Trophoblast cell (in vitro differentiated cells and primary cell): ENCODE measurements at regions not wholly inside any gene's neighbourhood (a gene's known extent, or its start where the extent isn't known, plus 50 kb on each side); places are given as distances from the start of the nearest gene placed in this dataset.

Experiments used
- DNase-seq, 2 donors: peaks; one replicate each; pipeline ENCODE4 v3.0.0-alpha.2; 2016
- H2AFZ ChIP-seq: 2 replicates; pipeline ENCODE4 v1.6.1; 2013; ENCODE audit warnings: low read length, moderate library complexity, mild to moderate bottlenecking; ENCODE audit not compliant: insufficient read depth, poor library complexity
- H2AK5ac ChIP-seq: 2 replicates; pipeline ENCODE4 v1.6.1; 2013; ENCODE audit warnings: mild to moderate bottlenecking, low read length
- H2BK120ac ChIP-seq: 2 replicates; pipeline ENCODE4 v1.6.1; 2013; ENCODE audit warnings: low read length, mild to moderate bottlenecking, moderate library complexity; ENCODE audit not compliant: insufficient read depth, poor library complexity
- H2BK12ac ChIP-seq: 2 replicates; pipeline ENCODE4 v1.6.1; 2013; ENCODE audit warnings: mild to moderate bottlenecking, low read length, moderate library complexity
- H2BK5ac ChIP-seq: 2 replicates; pipeline ENCODE4 v1.6.1; 2013; ENCODE audit warnings: low read length, low read depth, moderate library complexity, mild to moderate bottlenecking; ENCODE audit not compliant: poor library complexity
- H3K14ac ChIP-seq: 2 replicates; pipeline ENCODE4 v1.6.1; 2013; ENCODE audit warnings: mild to moderate bottlenecking, low read length
- H3K18ac ChIP-seq: 2 replicates; pipeline ENCODE4 v1.6.1; 2013; ENCODE audit warnings: mild to moderate bottlenecking, low read length
- H3K23ac ChIP-seq: 2 replicates; pipeline ENCODE4 v1.6.1; 2013; ENCODE audit warnings: low read length
- H3K27ac ChIP-seq: 2 replicates; pipeline ENCODE4 v1.5.1; 2013; ENCODE audit warnings: low read depth, mild to moderate bottlenecking, inconsistent platforms, low read length, moderate library complexity
- H3K27me3 ChIP-seq: 2 replicates; pipeline ENCODE4 v1.6.1; 2013; ENCODE audit warnings: inconsistent platforms, mild to moderate bottlenecking, low read length, moderate library complexity; ENCODE audit not compliant: insufficient read depth
- H3K36me3 ChIP-seq, 2 experiments: 1 replicate in 1 of 2; 2 replicates in 1 of 2; pipeline ENCODE4 v1.6.1; 2013; ENCODE audit warnings: low read length in 2 of 2, mild to moderate bottlenecking in 2 of 2, moderate library complexity in 1 of 2; ENCODE audit not compliant: insufficient read depth in 2 of 2, control insufficient read depth in 1 of 2
- H3K4ac ChIP-seq: 2 replicates; pipeline ENCODE4 v1.6.1; 2013; ENCODE audit warnings: low read depth, mild to moderate bottlenecking, low read length, moderate library complexity
- H3K4me1 ChIP-seq, 2 experiments: 1 replicate in 1 of 2; 2 replicates in 1 of 2; pipeline ENCODE4 v1.6.1; 2013; ENCODE audit warnings: low read length in 2 of 2, mild to moderate bottlenecking in 2 of 2, moderate library complexity in 1 of 2; ENCODE audit not compliant: insufficient read depth in 2 of 2, control insufficient read depth in 1 of 2
- H3K4me2 ChIP-seq: 2 replicates; pipeline ENCODE4 v1.6.1; 2013; ENCODE audit warnings: inconsistent platforms, mild to moderate bottlenecking, low read length, moderate library complexity
- H3K4me3 ChIP-seq: 2 replicates; pipeline ENCODE4 v1.5.1; 2013; ENCODE audit warnings: mild to moderate bottlenecking, low read depth, low read length, inconsistent platforms
- H3K79me1 ChIP-seq: one replicate; pipeline ENCODE4 v1.6.1; 2013; ENCODE audit warnings: low read length
- H3K79me2 ChIP-seq: 2 replicates; pipeline ENCODE4 v1.6.1; 2013; ENCODE audit warnings: low read length, mild to moderate bottlenecking; ENCODE audit not compliant: control insufficient read depth, insufficient read depth, poor library complexity
- H3K9ac ChIP-seq: 2 replicates; pipeline ENCODE4 v1.6.1; 2013; ENCODE audit warnings: mild to moderate bottlenecking, low read length
- H3K9me3 ChIP-seq: 2 replicates; pipeline ENCODE4 v1.6.1; 2013; ENCODE audit warnings: low read depth, mild to moderate bottlenecking, control low read depth, inconsistent platforms, low read length; ENCODE audit not compliant: insufficient read depth
- H4K12ac ChIP-seq: 2 replicates; pipeline ENCODE4 v1.6.1; 2013; ENCODE audit warnings: low read depth, mild to moderate bottlenecking, low read length, moderate library complexity
- H4K8ac ChIP-seq: 2 replicates; pipeline ENCODE4 v1.6.1; 2013; ENCODE audit warnings: low read depth, mild to moderate bottlenecking, low read length, moderate library complexity
- H4K91ac ChIP-seq: one replicate; pipeline ENCODE4 v1.6.1; 2013; ENCODE audit warnings: low read depth, mild to moderate bottlenecking, low read length, moderate library complexity
- WGBS: extraction: QIAGEN DNeasy Blood & Tissue Kit; methylation state at CpG from one replicate; pipeline ENCODE4 v1.1.7; 2013; ENCODE audit warnings: missing lambda C conversion rate; ENCODE audit not compliant: insufficient read length, insufficient coverage; ENCODE audit errors: extremely low coverage; 5-methylcytosine and 5-hydroxymethylcytosine counted together

GRCh38 chr1:60329651-60330050 is 256.1 kb upstream of the C1orf87 start:
- Histone ChIP-seq H3K36me3 (no peaks in the 10 kb centered on the region), H3K27me3 (no peaks in the 10 kb centered on the region), H3K9ac (no peak overlapping the region), H3K79me1 (no peaks in the 10 kb centered on the region), H2BK12ac (no peak overlapping the region), H2BK120ac (no peak overlapping the region), H3K4me1 (no peaks in the 10 kb centered on the region), H2AFZ (no peak overlapping the region), H3K79me2 (no peaks in the 10 kb centered on the region), H3K4me2 (no peak overlapping the region), H3K4me3 (no peak overlapping the region), H3K14ac (no peak overlapping the region), H3K23ac (no peak overlapping the region), H3K18ac (no peak overlapping the region), H3K4ac (no peak overlapping the region), H4K91ac (no peak overlapping the region), H2AK5ac (no peak overlapping the region), H2BK5ac (no peak overlapping the region), H3K9me3 (peaks cover 2% of the 10 kb centered on the region), H3K27ac (no peak overlapping the region), H4K8ac (no peak overlapping the region), H4K12ac (no peak overlapping the region)
- WGBS: no CpG with 5 or more reads among the region's 2 CpGs
- no peak for DNase-seq

- H2AFZ ChIP-seq: no peak overlapping the region
- H2BK120ac ChIP-seq: no peak overlapping the region
- H4K91ac ChIP-seq: no peak overlapping the region
- no peak overlapping the region for H4K12ac ChIP-seq
- no peak overlapping the region for H3K9ac ChIP-seq
- H3K27ac ChIP-seq: no peak overlapping the region
- H3K79me2 ChIP-seq: no peaks in the 10 kb centered on the region
- H3K14ac ChIP-seq: no peak overlapping the region
- H2AK5ac ChIP-seq: no peak overlapping the region
- no peak overlapping the region for H2BK12ac ChIP-seq
- no peak overlapping the region for H3K4ac ChIP-seq
- H3K4me1 ChIP-seq: no peaks in the 10 kb centered on the region
- no peak overlapping the region for H3K4me2 ChIP-seq
- no peak for DNase-seq
- no peak overlapping the region for H3K23ac ChIP-seq
- H2BK5ac ChIP-seq: no peak overlapping the region
- H3K79me1 ChIP-seq: no peaks in the 10 kb centered on the region
- no peaks in the 10 kb centered on the region for H3K9me3 ChIP-seq
- no peaks in the 10 kb centered on the region for H3K36me3 ChIP-seq
- H3K4me3 ChIP-seq: no peak overlapping the region
- no peak overlapping the region for H3K18ac ChIP-seq
- H3K27me3 ChIP-seq: no peaks in the 10 kb centered on the region
- no peak overlapping the region for H4K8ac ChIP-seq
Observed at GRCh38 chr1:60311838-60312237, 238.3 kb upstream of the C1orf87 start.

GRCh38 chr1:60299581-60299980 is 226.0 kb upstream of the C1orf87 start:
- no peaks in the 10 kb centered on the region for H3K79me1 ChIP-seq
- H2AFZ ChIP-seq: no peak overlapping the region
- H3K27ac ChIP-seq: no peak overlapping the region
- no peak overlapping the region for H3K4me2 ChIP-seq
- H4K12ac ChIP-seq: no peak overlapping the region
- no peak overlapping the region for H3K4me3 ChIP-seq
- no peak overlapping the region for H2BK5ac ChIP-seq
- H4K8ac ChIP-seq: no peak overlapping the region
- WGBS: no CpG with 5 or more reads among the region's 5 CpGs
- no peak overlapping the region for H4K91ac ChIP-seq
- no peak overlapping the region for H2BK120ac ChIP-seq
- no peak overlapping the region for H3K14ac ChIP-seq
- no peak overlapping the region for H3K4ac ChIP-seq
- H3K36me3 ChIP-seq: no peaks in the 10 kb centered on the region
- no peak overlapping the region for H3K9ac ChIP-seq
- H2AK5ac ChIP-seq: no peak overlapping the region
- no peak overlapping the region for H3K18ac ChIP-seq
- H3K9me3 ChIP-seq: no peaks in the 10 kb centered on the region
- H3K79me2 ChIP-seq: no peaks in the 10 kb centered on the region
- no peak for DNase-seq
- H3K4me1 ChIP-seq: no peaks in the 10 kb centered on the region
- H3K23ac ChIP-seq: no peak overlapping the region
- H2BK12ac ChIP-seq: no peak overlapping the region
- no peaks in the 10 kb centered on the region for H3K27me3 ChIP-seq

- no peak overlapping the region for H3K14ac ChIP-seq
- H2AFZ ChIP-seq: no peak overlapping the region
- H4K8ac ChIP-seq: no peak overlapping the region
- H3K18ac ChIP-seq: no peak overlapping the region
- H2BK120ac ChIP-seq: no peak overlapping the region
- no CpG with 5 or more reads among the region's 3 CpGs for WGBS
- no peak overlapping the region for H2BK12ac ChIP-seq
- no peaks in the 10 kb centered on the region for H3K36me3 ChIP-seq
- no peak overlapping the region for H3K4me3 ChIP-seq
- no peak overlapping the region for H3K9ac ChIP-seq
- H2BK5ac ChIP-seq: no peak overlapping the region
- no peaks in the 10 kb centered on the region for H3K79me2 ChIP-seq
- no peak for DNase-seq
- H4K12ac ChIP-seq: no peak overlapping the region
- no peak overlapping the region for H4K91ac ChIP-seq
- H3K9me3 ChIP-seq: no peaks in the 10 kb centered on the region
- H2AK5ac ChIP-seq: no peak overlapping the region
- H3K79me1 ChIP-seq: no peaks in the 10 kb centered on the region
- H3K4me2 ChIP-seq: no peak overlapping the region
- no peak overlapping the region for H3K4ac ChIP-seq
- H3K27me3 ChIP-seq: no peaks in the 10 kb centered on the region
- H3K27ac ChIP-seq: no peak overlapping the region
- H3K23ac ChIP-seq: no peak overlapping the region
- no peaks in the 10 kb centered on the region for H3K4me1 ChIP-seq
Observed at GRCh38 chr1:60298290-60298689, 224.7 kb upstream of the C1orf87 start.

GRCh38 chr1:60296794-60297193 is 223.2 kb upstream of the C1orf87 start:
- H3K4me2 ChIP-seq: no peak overlapping the region
- no peak overlapping the region for H3K27ac ChIP-seq
- H3K79me2 ChIP-seq: no peaks in the 10 kb centered on the region
- WGBS: no CpG with 5 or more reads among the region's 2 CpGs
- H4K8ac ChIP-seq: no peak overlapping the region
- no peak overlapping the region for H3K18ac ChIP-seq
- no peak overlapping the region for H4K91ac ChIP-seq
- H3K27me3 ChIP-seq: no peaks in the 10 kb centered on the region
- no peak overlapping the region for H3K4ac ChIP-seq
- H3K9me3 ChIP-seq: no peaks in the 10 kb centered on the region
- H3K79me1 ChIP-seq: no peaks in the 10 kb centered on the region
- H2BK5ac ChIP-seq: no peak overlapping the region
- no peak overlapping the region for H3K14ac ChIP-seq
- no peak overlapping the region for H4K12ac ChIP-seq
- no peak overlapping the region for H3K4me3 ChIP-seq
- H2AFZ ChIP-seq: no peak overlapping the region
- no peak overlapping the region for H2BK12ac ChIP-seq
- H3K36me3 ChIP-seq: no peaks in the 10 kb centered on the region
- H3K23ac ChIP-seq: no peak overlapping the region
- H3K9ac ChIP-seq: no peak overlapping the region
- no peak overlapping the region for H2AK5ac ChIP-seq
- H2BK120ac ChIP-seq: no peak overlapping the region
- H3K4me1 ChIP-seq: no peaks in the 10 kb centered on the region
- DNase-seq: no peak
